Superior temporal gyrus (tissue), 1 donor: ENCODE measurements at regions not wholly inside any gene's neighbourhood (a gene's known extent, or its start where the extent isn't known, plus 50 kb on each side); places are given as distances from the start of the nearest gene placed in this dataset.
"Not testable (repeated sequence)": the region's sequence is repeated elsewhere in the genome, so short reads cannot be mapped to it uniquely, and the experiment has no call there.

Source experiments
- DNase-seq: peaks from one replicate; pipeline ENCODE4 v3.0.0-alpha.2; 2016; ENCODE audit errors: extremely low spot score

DNA sequence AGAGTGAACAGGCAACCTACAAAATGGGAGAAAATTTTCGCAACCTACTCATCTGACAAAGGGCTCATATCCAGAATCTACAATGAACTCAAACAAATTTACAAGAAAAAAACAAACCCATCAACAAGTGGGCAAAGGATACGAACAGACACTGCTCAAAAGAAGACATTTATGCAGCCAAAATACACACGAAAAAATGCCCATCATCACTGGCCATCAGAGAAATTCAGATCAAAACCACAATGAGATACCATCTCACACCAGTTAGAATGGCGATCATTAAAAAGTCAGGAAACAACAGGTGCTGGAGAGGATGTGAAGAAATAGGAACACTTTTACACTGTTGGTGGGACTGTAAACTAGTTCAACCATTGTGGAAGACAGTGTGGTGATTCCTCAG, 1146.2 kb upstream of the SEMA6A start:
- DNase-seq, result not testable (repeated sequence)

DNA sequence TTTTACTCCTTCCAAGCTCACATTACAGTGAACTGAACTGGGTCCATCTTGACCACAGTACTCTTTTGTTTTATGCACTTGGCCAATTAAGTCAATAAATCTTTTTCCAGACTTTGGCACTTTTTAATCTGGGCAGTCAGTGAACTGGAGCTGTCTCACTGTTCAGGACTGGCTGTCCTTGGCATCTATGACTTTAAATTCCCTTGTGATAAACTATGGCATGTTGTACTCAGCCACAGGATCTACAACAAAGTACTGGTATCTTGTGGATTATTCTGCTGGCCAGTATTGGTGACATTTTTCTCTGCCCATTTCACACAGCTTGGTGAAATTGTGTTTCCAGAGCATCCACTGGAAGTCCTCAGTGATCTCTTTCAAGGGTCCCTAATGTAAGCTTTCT, 1144.8 kb upstream of the SEMA6A start:
- DNase-seq, result no peak

- no peak for DNase-seq
Measured at GRCh38 chr5:117713585-117714198, 1139.1 kb upstream of the SEMA6A start.

- DNase-seq, result no peak
Measured at GRCh38 chr5:117701062-117701461, 1126.4 kb upstream of the SEMA6A start.

GRCh38 chr5:117692606-117693005, 1118.0 kb upstream of the SEMA6A start:
- no peak for DNase-seq

DNA sequence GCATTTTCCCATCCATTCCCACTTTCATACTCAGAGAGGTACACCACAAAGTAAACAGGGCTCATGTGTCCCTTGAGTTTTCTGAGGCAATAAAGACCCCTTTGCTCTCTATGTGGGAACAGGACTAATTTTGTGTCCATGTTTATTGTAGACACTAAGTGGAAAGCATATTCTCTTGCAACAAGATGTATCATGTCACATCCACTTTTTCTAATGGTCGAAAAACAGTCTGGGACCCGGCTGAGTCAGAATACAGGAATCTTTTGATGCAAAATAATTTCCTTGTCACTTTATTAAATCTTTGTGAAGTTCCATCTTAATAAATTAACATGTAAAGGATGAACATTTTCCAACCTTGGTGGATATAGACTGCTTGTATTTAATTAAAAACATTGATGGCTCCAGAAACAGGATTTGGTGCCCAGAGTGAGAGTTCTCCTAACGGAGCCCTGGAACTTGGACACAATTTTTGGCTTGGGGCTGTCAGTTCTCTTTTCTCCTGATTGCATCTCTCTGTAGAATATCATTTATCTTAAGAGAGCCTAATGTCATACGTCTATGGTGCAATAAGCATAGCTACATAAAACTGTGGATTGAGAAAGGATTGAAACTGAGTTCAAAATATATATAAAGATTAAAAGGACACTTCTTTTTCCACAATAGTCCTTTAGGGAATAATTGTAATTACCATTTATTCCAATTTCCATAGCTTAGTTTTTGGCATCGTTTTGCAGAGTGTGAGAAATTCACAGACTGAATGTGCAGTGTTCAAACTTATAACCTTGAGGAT, 1116.7 kb upstream of the SEMA6A start:
- no peak for DNase-seq

- no peak for DNase-seq
Measured at GRCh38 chr5:117690612-117691011, 1116.0 kb upstream of the SEMA6A start.

GRCh38 chr5:117686926-117687325, 1112.3 kb upstream of the SEMA6A start:
- DNase-seq, result no peak

GRCh38 chr5:117682416-117682815, 1107.8 kb upstream of the SEMA6A start:
- no peak for DNase-seq

DNA sequence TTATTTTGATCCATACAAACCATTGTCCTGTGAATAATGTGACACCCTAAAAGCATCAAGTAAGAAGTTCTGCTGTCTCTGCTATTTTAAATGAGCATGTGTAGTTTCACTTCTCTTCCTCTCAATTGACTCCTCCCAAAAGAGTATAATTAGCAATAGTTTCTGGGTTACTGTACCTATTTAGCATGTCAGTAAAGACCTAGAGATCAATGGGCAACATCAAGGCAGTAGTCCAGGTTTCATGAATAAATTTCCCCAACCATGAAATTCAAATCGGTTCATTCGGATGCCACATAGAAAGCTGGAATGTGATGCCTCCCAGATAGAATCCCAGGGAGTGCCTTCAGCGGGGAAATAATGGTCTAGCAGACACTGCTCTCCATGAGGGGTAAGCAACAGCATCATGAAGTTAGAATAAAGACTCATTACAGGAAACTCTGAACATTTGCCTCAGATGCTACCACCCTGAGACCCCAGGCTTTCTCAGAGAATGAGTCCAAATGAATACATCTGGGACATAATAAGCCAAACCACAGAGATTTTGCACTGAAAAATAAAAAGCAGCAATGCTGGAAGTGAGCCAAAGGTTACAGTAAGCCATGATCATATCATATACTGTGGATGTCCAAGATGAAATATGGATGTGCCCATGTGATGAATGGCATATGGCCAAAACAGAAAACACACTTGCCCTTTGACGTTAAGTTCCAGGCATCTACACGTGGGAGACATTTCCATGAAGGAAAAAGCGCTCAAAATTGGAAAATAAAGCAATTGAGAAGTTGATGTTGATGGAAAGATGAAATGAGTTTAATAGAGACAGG, 1107.0 kb upstream of the SEMA6A start:
- no peak for DNase-seq

DNA sequence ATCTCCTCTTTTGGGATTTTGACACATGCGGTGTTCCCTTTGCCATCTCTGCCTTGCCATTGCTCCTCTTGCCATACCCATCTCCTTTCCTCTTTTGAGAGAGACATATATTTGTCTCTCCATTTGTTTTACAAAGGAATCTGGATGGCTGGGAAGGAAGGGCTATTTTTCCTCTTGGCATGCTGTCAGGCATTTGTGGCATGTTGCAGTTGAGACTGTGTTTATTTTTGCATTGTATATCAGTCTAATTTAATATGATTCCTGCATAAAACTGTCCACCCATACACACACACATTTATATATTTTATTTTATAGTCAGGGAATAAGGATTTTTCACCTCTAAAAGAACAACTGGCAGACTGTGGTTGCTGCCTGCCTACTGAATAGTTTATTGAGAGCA, 1105.8 kb upstream of the SEMA6A start:
- no peak for DNase-seq

DNA sequence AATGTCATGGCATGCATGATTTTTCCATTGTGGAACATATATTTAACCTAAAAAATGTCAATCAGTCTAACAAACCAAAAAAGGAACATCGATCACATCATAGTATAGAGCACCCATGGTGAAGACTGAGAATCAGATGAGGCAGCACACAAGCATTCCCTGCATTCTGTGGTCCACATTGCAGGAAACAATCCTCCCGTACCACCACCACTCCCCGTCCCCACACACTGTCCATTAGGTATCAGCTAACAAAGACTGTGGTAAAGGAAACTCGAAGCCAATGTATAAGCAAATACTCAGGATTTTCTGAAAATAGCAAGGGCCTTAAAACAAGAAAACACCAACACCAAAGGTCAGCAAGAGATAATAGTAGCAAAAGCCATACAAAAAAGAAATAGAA, 1104.4 kb upstream of the SEMA6A start:
- no peak for DNase-seq

DNA sequence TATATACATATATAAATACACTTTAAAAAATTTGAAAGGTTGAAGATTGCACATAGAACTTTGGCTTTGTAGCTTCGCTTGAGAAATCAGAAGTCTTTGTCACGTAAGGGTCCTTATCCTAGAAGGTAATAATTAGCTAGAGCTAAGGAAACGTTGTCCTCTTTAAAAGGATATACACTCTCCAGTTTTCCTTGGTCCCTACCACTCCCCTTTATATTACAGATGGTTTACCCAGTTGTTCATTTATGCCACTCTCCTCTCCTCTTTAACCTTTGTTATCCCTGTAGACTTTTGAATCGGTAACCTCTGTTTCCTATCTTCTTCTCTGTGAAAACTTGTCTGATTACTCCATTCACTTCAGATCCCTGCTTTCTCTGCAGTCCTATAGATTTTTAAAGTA, 1101.0 kb upstream of the SEMA6A start:
- no peak for DNase-seq

- no peak for DNase-seq
Measured at GRCh38 chr5:117671551-117671950, 1096.9 kb upstream of the SEMA6A start.

DNA sequence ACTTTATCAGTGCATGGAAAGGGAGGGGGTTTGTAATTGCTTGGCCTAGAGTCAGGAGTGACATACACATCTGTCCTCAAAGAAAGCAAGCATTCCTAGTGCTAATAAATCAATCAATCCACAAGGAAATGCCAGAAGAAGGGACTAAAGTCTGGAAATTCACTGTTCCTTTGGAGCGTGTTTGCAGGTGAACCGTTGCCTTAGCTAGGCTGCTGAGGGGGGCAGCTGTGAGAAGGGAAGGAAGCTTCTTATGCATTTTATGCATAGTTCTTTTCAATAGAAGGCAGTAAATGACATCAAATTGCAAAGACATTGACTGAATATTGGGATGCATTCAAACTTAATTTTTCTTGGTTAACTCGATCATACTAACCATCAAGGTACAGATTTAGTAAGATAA, 1092.5 kb upstream of the SEMA6A start:
- DNase-seq, result no peak

- no peak for DNase-seq
Measured at GRCh38 chr5:117665121-117665520, 1090.5 kb upstream of the SEMA6A start.

DNA sequence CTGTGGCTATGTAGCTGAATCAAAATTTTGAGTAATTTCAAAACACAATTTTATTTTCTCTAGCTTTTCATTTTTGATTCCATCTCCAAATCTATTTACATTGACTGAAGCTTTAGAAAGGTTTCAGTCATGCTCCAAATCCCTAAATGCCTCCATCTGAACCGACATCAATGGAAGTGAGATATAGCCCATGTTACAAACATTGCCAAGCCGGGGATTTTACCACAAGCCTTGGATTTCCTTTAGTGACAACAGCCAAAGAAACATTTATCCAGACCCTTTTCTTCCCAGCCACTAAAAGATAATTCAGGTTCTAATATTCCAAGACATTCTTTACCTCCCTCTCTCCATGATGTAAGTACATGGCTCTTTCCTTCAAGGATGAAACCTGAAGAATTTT, 1087.7 kb upstream of the SEMA6A start:
- DNase-seq, result no peak

DNA sequence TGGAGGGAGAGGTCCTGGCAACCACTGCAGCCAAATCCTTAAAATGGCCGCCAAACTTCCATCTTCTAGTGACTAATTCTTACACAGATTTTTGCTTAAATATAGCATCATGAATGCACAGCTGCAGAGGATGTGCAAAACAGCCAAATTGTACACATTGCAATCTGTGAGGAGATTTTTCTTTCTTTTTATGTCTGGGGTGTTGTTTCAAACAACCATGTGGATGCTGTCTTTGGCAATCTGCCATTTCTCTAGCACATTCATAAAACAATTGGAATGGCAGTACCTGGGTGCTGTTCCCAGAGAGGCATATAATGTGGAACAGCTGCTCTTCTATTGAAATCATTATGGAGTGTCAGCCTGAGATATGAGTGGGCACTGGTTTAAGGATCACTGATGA, 1082.9 kb upstream of the SEMA6A start:
- peak; percentile 47 for DNase-seq

DNA sequence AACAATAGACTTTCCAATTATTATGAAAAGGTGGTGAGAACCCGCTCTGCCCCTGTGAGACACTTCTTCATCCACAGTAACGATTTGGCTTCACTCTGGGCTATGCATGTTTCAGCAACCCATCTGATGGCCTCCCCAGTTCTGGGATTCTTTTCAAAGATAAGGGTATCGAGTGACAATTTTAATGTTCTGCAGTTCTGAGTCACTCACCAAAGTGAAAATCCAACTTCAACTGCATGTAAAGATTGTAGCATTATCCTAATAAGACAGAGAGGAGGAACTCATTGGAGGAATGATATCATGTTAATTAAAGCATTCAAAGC, 1078.3 kb upstream of the SEMA6A start:
- no peak for DNase-seq

DNA sequence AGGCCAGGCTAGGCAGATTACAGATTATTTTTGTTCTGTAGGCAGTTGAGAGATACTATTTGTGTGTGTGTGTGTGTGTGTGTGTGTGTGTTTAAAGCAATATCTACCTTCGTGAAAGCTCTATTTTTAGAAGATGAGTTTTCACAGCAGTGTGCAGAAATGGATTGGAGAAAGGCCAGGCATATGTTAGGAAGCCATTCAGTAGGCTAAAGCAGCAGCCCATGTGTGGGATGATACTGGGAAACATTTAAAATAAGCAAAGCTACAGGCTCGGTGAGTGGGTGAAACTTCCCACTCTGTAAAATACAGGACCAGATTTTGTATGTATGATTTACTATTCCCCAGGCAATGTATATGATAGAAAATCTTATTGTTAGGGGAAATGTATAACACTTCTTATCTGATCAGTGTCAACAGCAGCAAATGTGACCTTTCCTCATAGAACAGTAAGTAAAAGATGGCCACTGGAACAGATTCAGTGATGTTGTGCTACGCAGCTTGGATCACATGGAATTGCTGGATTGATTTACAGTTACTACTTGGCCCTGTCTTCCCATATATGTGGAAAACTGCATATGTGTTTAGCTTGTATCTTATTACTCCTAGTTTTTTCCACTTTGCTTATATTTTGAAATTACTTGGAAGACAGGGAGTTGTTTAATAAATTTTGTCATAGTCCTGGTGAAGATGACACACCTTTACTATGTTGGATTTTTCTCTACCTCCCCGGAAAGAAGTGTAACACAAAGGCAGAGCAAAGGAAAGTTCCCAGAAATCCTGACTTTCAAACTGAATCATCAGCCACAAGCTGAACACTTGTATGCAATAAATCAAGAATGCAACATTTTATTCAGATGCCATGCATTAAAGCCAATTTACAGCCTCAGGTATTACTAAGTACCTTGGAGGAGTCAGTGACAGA, 1077.7 kb upstream of the SEMA6A start:
- peak; percentile 41 for DNase-seq

DNA sequence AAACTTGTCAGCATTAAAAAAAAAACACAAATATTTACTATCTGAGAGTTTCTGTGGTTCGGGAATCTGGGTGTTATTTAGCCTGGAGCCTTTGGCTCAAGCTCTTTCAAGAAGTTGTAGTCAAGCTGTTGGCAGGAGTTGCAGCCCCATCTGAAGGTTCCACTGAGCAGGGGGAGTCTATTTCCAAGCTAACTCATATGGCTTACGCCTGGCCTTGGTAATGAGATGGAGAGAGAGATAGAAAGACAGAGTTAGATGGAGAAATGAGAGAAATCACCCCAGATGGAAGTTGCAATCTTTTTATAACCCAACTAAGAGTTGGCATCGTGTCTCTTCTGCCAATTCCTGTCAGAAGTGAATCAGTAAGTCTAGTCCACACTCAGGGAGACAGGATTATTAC, 1075.2 kb upstream of the SEMA6A start:
- no peak for DNase-seq

DNA sequence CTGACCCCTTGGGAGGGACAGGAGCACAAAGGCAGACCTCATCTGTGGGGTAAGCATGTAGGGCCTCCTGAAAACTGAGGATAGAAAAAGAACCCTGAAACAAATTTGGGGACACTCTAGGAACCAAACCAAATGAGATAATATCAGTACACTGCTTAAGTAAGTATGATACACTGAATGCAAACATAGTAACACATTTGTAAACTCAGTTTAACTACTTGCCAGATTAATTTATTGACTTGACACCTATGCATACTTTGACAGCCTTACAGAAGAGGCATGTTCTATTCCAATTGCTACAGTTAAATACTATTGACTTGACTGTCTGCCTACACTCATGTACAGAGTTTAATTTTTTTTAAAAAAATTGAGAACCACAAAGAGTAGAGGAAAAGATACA, 1070.8 kb upstream of the SEMA6A start:
- DNase-seq, result no peak
